HG02981 (cell line): ENCODE measurements at regions not wholly inside any gene's neighbourhood (a gene's known extent, or its start where the extent isn't known, plus 50 kb on each side); places are given as distances from the start of the nearest gene placed in this dataset.

Source experiments
- ATAC-seq: cut with Tn5 transposase; IDR thresholded peaks from one replicate; pipeline ENCODE4 v1.9.1; 2021; ENCODE audit warnings: mild to moderate bottlenecking, moderate library complexity; ENCODE audit not compliant: unreplicated experiment

DNA sequence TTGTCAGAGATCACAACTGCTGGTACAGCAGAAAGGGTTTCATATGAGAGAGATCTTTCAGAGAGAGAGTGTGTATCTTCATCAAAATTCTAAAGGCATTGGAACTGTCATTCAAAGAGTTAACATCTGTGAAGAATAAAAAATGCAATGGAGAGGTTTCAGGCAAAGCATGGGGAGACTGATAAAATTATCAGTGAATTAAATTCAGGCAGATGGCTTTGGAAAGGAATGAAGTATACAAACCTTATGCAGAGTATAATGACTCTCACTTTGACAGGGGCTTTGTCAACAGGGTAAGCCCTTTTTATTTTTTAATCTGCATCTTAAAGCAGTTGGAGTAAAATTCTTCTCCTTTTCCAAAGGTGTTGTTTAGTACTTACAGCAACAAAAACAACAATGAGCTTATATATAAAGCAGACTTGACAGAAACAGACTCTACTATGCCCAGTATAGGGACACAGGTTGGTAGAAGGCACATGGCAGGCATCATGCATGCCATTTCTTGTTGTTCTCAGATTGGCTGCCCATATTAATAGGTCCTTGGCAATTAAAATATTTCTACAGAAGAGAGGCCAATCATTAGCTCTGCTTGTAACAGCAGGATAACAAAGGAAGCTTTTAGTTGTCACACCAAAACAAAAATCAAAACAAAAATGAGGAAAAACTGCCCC is 54.9 kb upstream of the NXPH1 start:
- no peak for ATAC-seq

DNA sequence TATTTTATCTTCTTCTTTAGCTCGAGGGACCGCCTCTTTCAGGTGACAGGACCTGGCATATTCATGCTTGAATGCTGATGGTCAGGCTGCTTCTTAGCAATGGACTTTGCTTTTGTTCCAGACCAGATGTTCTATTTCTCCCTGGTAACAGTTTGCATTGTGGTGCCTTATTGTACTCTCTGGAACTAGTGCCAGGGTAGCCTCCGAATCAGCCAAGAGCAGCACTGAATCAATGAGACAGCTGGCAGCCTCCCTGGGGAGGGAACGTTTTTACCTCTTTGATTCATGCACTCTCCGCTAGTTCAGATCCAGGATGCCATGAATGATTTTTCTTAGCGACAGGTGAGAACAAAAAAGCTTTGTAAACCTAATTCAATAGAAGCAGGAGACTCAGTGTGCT is 54.1 kb upstream of the NXPH1 start:
- ATAC-seq, result no peak

DNA sequence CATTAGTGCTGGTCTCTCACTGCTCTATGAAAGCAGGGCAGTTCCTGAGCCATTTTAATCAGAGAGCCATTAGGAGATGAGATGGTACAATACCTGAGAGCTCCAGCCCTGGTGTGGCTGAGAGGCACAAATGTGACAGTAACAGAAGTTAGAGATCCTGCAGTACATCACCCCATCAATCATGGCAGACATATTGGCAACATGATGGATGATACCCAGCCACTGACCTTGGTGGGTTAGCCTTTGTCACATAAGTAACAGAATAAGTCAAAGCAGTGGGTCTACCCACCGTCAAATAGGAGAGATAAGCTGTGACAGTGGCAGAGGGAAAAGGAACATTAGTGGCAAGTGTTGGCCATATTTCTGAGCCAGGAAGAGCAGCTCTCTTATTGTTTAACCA is 53.3 kb upstream of the NXPH1 start:
- no peak for ATAC-seq

DNA sequence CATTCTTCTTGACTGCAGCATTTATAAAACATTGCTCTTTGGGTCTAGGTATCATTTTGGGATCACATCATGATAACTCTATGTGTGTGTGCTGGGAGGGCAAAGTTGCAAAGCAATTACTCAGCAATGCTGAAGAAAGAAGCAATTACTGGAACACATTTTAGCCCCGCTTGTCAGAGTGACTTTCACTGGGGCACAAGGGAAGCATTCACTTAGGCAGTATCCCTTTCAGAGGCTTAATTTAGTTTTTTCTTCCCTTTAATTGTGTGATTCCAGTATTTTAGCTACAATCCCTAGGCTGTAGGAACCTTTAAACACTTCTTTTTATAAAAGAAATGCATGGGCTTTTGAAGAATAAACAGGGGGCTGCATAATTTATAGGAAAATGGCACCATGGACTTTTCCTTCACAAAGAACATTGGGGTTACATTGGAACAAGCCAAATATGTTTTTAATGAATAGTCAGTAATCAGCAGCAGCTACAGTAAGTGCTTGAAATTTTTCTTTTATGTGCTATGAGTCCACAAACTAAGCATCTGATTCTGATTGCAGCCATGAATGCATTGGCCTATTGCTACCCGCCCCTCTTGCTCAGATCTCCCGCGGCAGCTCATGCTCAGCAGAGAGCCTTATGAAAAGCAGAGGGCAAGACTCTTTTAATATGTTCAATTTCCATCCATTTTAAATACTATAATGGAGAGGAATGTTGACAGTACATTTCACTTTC is 51.2 kb upstream of the NXPH1 start:
- no peak for ATAC-seq
